ENCODE measurements at regions not wholly inside any gene's neighbourhood (a gene's known extent, or its start where the extent isn't known, plus 50 kb on each side); places are given as distances from the start of the nearest gene placed in this dataset.

DNA sequence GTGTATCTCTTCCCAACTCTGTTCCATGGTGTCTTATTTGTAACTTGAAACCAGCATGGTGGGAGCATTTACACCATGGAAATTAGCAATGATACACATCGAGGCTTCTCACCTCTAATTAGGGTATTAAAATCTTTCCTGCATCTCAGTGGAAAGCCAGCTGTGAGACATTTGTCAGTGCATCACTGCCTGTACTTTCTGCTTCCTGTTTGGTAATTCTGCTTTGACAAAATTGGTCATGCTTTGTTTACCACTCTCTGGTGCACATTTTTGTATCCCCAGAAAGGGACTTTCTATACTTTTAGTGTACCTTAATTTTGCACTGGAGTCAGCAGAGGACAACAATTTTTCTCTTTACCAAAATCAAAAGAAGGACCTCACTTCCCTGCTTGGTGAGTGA, 402.1 kb downstream of the PDCD6IP start:
- DNase-seq = no peak

DNA sequence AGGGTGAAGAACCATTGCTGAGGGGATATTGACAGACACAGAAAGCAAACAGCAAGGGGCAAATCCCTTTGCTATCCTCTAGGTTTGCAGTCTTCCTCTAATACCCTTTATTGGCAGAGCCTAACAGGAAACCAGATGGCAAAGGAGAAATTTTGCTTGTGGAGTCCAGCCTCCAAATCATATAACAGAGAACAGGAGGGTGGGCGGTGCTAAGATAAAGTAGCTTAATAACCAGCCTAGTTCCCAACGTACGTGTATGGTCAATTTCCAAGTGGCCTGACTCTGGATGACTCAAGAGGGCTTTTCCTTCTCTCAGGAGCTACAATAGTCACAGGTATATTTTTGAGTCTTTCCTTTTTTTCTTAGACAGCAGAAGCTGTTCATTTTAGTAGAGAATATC, 404.5 kb downstream of the PDCD6IP start:
- no peak for DNase-seq

DNA sequence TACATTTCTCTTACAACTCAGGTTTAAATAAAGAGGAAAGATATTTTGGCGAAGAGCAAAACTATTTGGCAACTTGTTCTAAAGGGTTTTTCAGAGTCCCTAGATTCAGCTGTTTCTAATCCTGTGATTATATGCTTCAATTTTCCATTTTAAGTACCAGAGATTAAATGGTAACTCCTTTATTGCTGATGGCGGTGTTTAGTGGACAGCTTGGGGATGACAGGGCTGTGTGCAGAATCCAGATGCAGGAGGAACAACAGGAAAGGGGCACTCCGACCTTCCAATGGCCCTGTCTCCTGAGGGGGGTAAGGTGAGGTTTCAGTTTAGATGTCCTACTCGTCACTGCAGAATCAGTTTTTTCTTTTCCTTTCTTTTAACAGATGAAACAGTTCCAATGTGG, 405.0 kb downstream of the PDCD6IP start:
- no peak for DNase-seq

DNA sequence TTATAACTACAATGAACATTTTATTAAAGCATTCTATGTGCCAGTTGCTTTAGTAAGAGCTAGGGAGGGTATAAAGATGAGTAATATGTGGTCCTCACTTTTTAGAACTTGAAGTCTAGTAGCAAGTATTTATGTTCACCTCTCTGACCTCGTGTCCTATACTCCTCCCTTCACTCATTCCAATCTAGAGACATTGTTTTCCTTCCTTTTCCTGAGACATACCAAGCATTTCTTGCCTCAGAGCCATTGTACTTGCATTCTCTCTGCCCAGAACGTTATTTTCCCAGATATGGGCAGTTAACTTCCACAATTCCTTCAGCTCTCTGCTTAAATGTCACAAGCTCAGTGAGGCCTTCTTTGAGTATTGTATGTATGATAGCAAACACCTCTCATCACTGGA, 408.6 kb downstream of the PDCD6IP start:
- DNase-seq = no peak

DNA sequence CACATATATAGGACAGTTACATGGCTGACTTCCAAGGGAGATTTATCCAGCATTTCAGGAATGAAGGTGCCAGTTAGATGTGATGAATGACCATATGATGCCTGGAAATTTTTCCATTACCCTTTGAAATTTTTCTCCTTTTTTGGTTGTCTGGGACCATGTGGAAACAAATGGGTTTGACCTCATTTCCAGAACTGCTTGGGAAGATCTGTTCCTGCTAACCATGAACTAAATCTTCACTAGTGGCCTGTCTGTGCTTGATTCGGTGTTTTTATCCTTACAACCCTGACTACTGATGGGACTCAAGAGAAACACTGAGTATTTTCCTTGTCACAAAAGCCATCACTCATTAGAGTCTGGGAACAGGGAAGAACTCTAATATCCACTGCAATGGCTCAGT, 409.4 kb downstream of the PDCD6IP start:
- DNase-seq = no peak

DNA sequence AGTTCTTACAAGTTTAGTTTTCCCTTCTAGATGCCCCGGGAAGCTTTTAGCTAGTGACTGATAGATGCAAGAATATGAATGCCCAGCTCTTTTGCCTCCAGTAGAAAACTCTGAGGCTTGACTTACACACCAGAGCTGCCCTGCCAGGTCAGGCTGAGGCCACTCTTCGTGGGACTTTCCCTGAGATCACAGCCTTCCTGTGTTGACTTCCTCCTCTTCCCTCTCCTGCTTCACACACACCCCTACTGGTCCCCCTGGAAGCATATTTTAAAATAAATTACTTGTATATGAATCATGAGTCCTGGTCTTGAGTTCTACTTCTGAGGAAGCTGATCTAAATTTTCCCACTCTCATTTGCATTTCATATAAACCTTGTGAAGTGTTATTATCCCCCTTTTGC, 413.7 kb downstream of the PDCD6IP start:
- no peak for DNase-seq

DNA sequence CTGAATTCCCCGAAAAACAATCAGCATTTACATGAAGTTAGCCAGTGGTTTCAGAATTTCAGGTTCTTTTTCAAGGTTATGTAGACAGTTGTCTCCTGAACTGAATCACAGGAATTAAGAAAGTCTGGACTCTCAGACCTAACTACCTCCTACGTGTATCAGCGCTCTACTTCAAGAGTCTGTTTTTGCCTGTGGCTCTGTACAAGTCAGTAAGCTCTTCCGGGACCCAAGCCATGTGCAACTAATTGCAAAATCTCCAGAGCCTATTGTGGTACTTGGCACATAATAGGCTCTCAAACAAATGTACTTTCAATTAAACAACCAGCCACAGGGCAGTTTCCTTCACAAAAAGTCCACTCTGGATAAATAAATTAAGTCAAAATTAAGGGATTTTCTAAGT, 414.2 kb downstream of the PDCD6IP start:
- DNase-seq = no peak

DNA sequence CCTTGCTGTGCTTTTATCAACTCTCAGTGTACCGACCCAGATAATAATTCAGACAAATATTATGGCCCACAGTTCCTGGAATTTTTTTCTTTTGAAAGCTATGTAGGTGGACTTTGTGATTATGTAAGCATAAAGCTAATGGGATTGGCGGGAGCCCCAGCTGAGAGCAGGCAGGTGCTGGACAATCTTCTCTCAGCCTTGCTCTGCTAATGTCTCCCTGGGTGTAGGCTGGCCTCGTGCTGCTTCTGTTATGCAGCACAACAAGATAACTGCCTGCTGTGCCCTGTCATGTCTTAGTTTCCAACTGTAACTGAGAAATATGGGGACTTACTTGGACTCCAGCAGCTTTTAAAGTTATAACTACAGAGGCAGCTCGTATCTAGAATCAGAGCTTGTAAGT, 415.0 kb downstream of the PDCD6IP start:
- DNase-seq = no peak

DNA sequence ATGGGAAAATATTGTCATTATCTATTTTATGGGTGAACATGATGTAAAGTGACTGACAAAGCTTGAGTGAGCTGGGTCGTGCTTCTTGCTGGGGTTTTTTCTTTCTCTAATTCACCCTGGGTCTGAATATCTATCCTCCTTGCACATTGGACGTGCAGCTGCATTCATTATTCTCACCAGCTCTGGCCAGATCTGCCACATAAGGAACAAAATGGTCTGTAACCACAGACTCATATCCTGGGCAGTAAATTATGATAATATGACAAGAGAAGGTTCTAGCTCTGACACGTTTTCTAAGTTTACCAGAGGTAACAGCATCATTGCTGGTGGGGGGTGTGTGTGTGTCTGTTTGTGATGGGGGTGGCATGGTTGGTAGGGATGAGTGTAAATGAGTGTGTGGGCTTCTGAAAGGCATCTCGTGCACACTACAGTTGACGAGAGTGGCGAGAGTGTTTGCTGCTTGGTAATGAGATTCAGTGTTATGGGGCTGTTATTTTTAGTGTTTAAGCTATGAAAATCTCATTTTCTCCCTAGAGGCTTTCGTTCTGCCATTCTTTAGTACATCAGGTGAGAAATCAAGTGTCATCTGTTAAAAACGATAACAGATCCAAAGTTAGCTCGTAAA, 418.4 kb downstream of the PDCD6IP start:
- DNase-seq = no peak

DNA sequence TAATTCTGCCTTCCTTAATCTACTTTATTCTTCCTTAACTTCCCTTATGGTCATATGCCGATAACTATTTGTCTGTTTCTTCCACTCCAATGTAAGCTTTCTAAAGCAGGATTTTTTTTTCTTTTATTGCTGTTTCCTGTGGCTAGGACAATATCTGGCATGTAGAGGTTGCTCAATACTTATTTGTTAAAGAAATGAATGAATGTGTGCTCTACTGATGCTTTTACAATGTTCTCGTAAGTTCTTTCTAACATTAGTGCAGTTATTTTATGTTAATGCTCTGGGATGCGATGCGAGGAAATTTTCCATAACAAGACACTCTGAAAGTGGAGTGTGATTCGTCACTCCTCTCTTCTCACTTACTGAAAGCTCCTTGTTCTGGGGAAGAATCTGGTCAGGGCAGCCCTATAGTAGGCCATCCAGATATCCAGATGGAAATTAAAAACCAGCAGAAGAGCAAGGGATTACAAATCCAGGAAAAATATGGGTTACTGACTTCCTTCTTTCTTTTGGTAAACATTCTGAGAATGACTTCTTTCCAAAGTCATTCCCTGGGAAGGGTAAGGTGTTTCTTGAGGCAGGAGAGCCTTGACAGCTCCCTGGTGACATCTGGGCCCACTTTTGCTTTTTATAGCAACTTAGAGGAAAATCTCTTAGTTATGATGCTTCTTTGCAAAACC, 420.4 kb downstream of the PDCD6IP start:
- no peak for DNase-seq

DNA sequence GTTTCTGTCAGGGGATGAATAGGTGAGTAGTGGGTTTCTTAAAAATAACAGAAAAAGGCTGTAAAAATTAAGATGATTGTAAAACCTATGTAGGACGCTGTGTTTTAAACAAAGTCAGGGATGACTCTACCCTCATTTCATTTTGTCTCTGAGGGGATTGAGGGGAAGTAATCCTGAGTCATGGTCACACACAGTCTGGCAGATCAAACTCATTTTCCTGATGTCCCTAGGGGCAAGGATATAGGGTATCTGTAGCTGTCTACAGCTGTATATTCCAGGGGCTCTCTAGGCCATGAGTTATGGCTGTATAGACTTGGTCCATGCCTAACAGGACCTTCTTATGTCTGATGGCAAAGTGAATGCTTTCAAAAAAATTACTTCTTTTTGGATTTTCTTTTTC, 421.1 kb downstream of the PDCD6IP start:
- no peak for DNase-seq

DNA sequence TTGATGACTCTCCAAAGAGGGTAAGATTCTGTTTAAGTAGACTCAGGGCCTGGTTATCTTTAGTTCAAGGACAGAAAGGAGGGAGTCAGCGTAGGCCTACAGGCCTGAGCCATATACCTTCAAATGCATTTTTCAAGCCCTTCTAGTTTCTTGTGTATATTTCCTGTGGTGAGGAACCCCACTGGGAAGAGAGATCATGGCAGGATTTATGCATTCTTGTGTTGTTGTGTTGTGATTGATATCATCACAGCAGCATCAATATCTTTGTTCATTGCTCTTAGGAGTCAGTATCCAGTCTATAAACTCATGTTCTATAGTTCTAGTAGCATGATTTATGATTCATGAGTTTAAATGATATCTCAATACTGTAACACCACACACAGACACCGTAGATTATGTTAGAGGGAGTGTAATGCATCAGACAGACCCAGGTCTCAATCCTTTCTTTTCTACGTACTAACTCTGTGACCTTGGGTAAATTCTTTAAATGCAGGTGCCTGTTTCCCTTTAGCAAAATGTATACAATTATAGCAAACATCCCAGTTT, 427.5 kb downstream of the PDCD6IP start:
- no peak for DNase-seq

DNA sequence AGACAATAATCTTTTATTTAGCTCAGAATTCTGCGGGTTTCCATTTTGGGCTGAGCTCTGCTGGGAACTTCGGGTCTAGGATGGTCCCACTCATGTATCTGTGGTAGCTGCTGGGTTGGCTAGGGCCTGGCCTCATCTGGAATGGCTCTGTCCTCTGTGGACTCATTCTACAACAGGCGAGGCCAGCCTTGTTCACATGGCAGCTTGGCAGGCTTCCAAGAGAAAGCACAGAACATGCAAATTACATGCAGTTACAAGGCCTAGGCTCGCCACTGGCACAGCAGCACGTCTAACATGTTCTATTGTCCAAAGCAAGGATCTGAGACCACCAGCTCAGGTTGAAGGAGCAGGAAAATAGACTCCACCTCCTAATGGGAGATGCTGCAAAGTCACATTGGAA, 431.4 kb downstream of the PDCD6IP start:
- DNase-seq = no peak

DNA sequence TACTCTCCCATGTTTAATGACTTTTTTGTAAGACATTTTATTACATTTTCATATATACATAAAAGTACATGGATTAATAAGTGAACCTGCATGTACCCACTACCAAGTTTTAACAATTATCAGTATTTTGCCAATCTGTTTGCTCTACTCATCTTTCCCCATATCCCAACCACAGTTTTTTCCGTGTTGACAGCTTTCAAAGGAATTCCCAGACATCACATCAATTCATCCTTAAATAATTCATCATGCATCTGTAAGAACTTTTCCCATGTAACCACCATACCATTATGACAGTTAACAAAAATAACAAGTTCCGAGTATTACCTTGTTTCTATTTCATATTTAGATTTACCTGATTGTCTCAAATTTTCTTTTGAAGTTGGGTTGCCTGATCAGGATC, 436.7 kb downstream of the PDCD6IP start:
- no peak for DNase-seq

DNA sequence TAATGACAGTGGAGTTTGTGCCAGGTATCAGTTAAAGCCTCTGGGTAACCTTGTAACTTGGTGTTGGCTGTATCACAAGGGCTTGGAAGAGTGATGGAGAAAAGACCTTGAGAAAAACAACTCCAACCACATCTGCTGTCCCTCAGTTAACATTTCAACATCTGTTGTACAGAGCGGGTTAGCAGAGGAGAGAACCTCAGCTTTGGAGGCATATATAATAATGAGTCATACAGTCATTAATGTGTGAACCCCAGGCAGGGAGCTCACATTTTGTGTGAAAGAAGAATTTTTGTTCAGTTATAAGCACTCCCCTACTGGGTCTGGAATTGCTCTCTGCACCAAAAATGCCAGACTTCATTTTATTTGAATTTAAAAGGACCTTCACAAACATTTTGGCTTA, 439.5 kb downstream of the PDCD6IP start:
- DNase-seq = no peak

DNA sequence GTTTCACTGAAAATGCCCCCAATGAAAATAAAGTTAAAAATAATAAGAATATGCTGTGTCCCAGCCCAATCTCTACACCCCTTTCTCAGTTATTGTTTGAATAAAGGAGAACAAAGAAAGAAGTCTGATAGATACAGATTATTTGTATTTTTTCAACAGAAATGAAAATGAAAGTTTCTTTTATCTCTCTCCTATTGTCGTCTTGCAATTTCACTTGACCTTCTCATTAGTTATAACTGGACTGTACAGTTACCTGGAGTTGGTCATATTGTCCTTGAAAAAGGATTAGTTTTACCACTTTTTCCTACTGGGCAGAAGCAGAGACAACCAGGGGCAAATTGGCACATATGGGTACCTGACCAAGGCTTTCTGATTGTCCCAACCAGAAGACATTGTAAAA, 440.0 kb downstream of the PDCD6IP start:
- DNase-seq = no peak

DNA sequence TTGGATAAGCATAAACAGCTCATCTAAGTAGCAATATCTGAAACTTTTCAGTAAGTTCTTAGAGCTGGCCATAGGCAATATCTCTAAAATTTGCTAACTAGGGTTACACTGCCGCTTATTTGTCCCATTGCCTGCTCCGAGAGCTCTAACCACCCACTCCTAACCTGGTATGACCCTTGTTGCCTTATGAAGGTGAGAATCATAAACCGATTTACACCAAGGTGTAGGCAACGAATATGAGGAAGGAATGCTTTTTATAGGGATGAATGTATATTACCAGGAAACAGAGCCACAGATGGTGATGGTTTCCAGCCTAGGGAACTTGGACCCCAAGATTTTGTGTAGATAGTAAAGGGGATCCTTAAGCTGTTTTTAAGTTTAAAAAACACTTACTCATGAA, 440.9 kb downstream of the PDCD6IP start:
- no peak for DNase-seq

DNA sequence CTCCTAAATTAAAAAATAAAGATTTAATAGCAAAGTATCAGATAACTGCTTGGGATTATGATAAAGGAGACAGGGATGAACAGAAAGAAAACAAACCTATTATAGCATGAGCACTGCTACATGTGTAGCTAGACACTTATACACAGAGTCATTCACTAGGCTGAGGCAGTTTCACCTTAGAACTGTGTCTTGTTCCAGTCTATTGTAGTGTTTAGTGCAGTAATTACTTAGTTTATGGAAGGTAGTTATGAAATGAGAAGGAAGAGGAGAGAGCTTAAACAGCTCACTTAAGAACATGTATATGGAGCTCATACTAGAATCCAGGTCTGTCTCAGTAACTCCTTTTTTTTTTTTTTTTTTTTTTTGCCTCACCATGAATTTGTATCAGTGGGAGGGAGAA, 441.4 kb downstream of the PDCD6IP start:
- DNase-seq = no peak

DNA sequence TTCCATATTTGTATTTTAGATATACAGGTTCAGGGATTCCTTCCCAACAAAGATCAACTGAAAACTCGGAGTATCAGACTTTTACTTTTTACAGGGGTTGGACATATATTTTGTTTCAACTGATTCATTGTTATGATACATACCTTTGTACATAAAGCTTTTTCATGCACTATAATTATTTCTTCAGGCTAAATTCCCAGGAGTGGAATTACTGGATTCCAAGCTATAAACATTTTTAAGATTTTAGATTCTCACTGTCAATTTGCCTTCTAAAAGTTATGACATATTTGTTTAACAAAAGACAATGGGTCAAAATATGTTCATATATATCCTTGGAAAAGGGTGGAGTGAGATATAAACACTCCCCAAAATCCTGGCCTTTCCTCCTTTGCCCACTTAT, 449.0 kb downstream of the PDCD6IP start:
- DNase-seq = no peak

DNA sequence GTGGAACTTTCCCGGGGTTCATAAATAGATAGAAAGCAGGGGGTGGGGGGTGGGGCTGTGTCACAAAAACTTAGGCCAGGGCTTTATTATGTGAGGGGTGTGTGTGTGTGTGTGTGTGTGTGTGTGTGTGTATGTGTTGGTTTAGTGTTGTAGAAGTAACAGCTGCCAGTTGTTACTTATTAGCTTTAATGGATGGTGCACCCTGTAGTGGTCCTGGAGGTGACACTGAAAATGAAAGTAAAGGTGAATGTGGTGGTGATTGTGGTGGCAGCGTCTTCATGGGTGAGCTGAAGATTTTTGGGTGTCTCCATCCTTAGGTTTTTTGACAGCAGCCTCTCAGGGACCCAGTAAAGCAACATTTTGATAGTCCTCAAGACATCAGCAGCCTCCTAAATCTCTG, 449.9 kb downstream of the PDCD6IP start:
- no peak for DNase-seq

DNA sequence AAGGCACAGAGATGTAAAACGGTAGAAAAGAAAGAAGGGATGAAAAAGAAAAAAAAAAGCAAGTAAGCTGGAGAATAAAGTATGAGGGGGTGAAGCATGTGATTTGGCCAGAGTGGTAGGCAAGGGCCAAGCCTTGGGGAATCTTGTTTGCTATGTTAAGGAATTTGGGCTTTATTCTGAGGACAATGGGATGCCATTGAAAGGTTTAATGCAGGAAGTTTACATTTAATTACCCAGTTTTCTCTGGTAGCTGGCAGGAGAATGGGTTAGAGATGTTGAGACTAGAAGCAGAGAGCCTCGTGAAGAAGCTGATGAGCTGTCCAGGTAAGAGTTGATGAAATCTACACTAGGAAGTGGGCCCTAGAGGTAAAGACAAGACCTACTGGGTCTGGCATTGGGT, 455.9 kb downstream of the PDCD6IP start:
- DNase-seq = no peak

DNA sequence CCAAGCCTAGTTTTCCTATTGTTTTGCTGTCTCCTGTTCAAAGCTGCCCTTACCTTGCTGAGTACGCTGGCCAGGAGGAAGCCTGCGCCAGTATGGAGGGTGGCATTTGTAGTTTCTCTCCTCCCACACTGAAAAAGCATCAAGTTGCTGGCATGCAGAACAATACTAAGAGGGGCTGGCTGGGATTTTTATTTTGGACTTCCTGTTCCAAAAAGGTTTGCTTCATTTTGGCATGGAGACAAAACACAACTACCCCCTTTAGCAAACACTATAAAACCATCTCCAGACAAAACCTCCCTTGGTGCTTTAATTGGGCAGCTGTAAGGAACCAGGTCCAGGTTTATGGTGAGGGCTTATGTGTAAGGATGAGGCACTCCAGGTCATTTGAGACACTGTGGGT, 457.6 kb downstream of the PDCD6IP start:
- DNase-seq = no peak

DNA sequence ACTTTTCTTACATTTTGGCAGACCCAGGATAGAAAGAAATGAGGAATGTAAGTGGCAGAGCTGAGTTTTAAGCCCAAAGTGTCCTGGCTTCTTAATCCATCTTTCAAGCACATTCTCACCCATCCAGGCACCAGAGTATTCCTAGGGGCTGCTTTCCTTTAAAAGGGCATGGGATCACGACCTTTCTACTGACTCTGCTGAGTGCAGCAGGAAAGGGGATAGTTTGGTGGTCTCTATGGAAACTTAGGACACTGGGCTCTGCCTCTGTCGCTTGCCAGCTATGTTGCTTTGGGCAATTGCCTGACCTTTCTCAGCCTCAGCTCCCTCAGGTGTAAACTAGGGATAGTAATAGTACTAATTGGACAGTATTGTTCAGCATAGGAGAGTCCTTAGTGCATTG, 458.4 kb downstream of the PDCD6IP start:
- DNase-seq = no peak

DNA sequence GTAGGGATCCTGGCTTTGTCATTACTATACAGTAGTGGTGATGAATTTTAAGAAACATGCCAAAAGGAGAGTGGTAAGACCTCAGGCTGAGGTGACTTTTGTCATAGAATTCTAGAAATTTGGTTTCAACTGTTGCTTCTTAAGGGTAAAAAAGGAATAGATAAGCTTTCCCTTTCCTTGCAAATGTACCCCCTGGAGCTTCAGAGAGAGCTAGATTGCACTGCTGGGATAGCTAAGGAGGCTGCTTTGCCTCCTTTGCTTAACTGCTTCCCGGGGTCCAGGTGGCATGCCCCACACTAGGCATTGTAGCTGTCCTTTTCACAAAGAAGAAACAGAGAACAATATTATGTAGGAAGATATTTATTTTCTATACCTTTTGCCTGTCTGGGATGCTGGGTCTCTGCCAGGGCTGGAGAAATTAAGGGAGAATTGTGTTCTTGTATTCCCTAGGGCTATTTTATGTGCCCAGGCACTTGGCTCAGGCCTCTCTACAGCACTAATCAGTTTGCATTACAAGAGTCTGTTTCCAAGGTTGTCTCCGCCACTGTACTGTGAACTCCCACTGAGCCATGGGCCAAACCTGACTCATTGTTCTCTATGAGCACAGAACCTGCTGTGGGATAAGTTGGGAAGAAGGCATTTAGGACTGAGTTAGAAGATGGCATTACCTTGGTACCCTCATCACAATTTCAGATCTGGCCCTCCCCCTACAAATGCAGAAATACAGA, 460.0 kb downstream of the PDCD6IP start:
- DNase-seq = no peak
